Tibial nerve (tissue), 4 donors: ENCODE measurements at regions not wholly inside any gene's neighbourhood (a gene's known extent, or its start where the extent isn't known, plus 50 kb on each side); places are given as distances from the start of the nearest gene placed in this dataset.
"Not testable (repeated sequence)": the region's sequence is repeated elsewhere in the genome, so short reads cannot be mapped to it uniquely, and the experiment has no call there.

Source experiments
- DNase-seq, 2 donors: peaks; one replicate each; pipeline ENCODE4 v3.0.0-alpha.2; 2019; ENCODE audit warnings: low spot score in 2 of 2
- H3K27ac ChIP-seq, 4 donors: fragments of 200-600 bp; sonication (generic) in 3 of 4; one replicate each; pipeline ENCODE4 v1.5.1; 2017 to 2019; ENCODE audit warnings: mild to moderate bottlenecking in 1 of 4
- H3K27me3 ChIP-seq, 2 donors: fragments of 200-600 bp; sonication (generic) in 1 of 2; one replicate each; pipeline versions ENCODE4 v1.5.1 to v1.6.0; 2017 to 2019
- H3K36me3 ChIP-seq, 3 donors: fragments of 200-600 bp; sonication (generic); one replicate each; pipeline ENCODE4 v1.5.1; 2018 to 2019
- H3K4me1 ChIP-seq, 4 donors: fragments of 200-600 bp; sonication (generic) in 3 of 4; one replicate each; pipeline ENCODE4 v1.5.1; 2017 to 2019
- H3K4me3 ChIP-seq, 4 donors: fragments of 200-600 bp; sonication (generic) in 3 of 4; one replicate each; pipeline ENCODE4 v1.5.1; 2017 to 2019; ENCODE audit warnings: mild to moderate bottlenecking in 1 of 4, moderate library complexity in 1 of 4
- H3K9me3 ChIP-seq, 4 donors: fragments of 200-600 bp; sonication (generic) in 3 of 4; one replicate each; pipeline ENCODE4 v1.5.1; 2017 to 2019
- EP300 ChIP-seq, 2 donors: sonication (generic); formaldehyde crosslinking; IDR thresholded peaks; one replicate each; pipeline ENCODE4 v1.6.1; 2017; ENCODE audit warnings: antibody characterized with exemption in 2 of 2, mild to moderate bottlenecking in 1 of 2
- POLR2A ChIP-seq, 2 donors: fragments of 450-650 bp; IDR thresholded peaks; one replicate each; pipeline ENCODE4 v1.6.1; 2017; ENCODE audit warnings: antibody characterized with exemption in 2 of 2, mild to moderate bottlenecking in 2 of 2, moderate library complexity in 2 of 2
- WGBS, 2 donors: methylation state at CpG; one replicate each; pipeline ENCODE4 v1.1.5; 2018; 5-methylcytosine and 5-hydroxymethylcytosine counted together
- TF ChIP-seq, protein P1 (sequence below), 5 experiments: fragments of 200-600 bp in 3 of 5; fragments of 450-650 bp in 2 of 5; sonication (generic) in 3 of 5; IDR thresholded peaks; one replicate each; pipeline ENCODE4 v1.5.1; 2016 to 2019; ENCODE audit warnings: antibody characterized with exemption in 5 of 5, mild to moderate bottlenecking in 3 of 5, moderate library complexity in 2 of 5

- WGBS, 2 donors: 45 to 73% methylated on average over 3 of the region's 3 CpGs
- Histone ChIP-seq H3K36me3 (no peaks in the 10 kb centered on the region), H3K4me1 (no peaks in the 10 kb centered on the region), H3K9me3 (no peaks in the 10 kb centered on the region), H3K27ac (no peak overlapping the region), H3K27me3 (no peaks in the 10 kb centered on the region), H3K4me3 (no peak overlapping the region)
- DNase-seq: no peak
- TF ChIP-seq EP300 (IDR thresholded peaks at IDR 0.05) (no peak), POLR2A (IDR thresholded peaks at IDR 0.05) (no peak)
- TF ChIP-seq, protein P1, sequence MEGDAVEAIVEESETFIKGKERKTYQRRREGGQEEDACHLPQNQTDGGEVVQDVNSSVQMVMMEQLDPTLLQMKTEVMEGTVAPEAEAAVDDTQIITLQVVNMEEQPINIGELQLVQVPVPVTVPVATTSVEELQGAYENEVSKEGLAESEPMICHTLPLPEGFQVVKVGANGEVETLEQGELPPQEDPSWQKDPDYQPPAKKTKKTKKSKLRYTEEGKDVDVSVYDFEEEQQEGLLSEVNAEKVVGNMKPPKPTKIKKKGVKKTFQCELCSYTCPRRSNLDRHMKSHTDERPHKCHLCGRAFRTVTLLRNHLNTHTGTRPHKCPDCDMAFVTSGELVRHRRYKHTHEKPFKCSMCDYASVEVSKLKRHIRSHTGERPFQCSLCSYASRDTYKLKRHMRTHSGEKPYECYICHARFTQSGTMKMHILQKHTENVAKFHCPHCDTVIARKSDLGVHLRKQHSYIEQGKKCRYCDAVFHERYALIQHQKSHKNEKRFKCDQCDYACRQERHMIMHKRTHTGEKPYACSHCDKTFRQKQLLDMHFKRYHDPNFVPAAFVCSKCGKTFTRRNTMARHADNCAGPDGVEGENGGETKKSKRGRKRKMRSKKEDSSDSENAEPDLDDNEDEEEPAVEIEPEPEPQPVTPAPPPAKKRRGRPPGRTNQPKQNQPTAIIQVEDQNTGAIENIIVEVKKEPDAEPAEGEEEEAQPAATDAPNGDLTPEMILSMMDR (IDR thresholded peaks at IDR 0.05): no peak
Measured at GRCh38 chr2:175842996-175843395, 159.1 kb downstream of the LNPK start.

DNA sequence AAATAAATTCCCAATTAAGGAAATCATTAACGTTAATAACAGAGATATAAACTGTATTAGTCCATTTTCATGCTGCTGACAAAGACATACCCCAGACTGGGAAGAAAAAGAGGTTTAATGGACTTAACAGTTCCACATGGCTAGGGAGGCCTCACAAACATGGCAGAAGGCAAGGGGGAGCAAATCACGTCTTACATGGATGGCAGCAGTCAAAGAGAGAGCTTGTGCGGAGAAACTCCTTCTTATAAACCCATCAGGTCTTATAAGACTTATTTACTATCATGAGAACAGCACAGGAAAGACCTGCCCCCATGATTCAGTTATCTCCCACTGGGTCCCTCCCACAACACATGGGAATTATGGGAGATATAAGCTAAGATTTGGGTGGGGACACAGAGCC lies 161.3 kb downstream of the LNPK start:
- not testable (repeated sequence) for DNase-seq, H3K4me3 ChIP-seq, H3K9me3 ChIP-seq, H3K36me3 ChIP-seq, H3K27me3 ChIP-seq, H3K4me1 ChIP-seq, H3K27ac ChIP-seq
- WGBS, 2 donors: 93% methylated on average over 3 of the region's 3 CpGs

- DNase-seq: no peak
- Histone ChIP-seq H3K9me3 (no peaks in the 10 kb centered on the region), H3K36me3 (no peaks in the 10 kb centered on the region), H3K4me1 (no peaks in the 10 kb centered on the region), H3K27me3 (no peaks in the 10 kb centered on the region), H3K27ac (no peak overlapping the region), H3K4me3 (no peak overlapping the region)
- TF ChIP-seq, protein P1 (IDR thresholded peaks at IDR 0.05): no peak
- 64 to 70% methylated on average over 1 of the region's 1 CpG for WGBS, 2 donors
Measured at GRCh38 chr2:175840256-175840655, 161.8 kb downstream of the LNPK start.

DNA sequence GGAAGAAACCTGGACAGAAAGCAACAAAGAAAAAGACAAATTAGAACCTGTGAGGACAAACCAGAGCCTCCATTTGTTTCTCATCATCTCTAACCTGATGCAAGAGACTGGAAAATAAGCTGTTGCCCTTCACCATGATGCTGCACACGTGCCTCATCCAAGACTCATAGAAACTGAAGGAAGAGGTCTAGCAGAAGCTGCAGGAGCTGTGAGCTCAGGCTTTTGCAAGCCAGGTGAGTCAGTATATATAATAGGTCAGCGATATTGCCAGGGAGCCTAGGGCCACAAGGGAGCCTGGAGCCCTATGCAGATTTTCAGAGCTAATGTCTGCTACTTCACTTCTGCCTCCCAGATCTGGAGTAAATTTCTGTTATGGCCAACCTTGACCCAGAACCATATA lies 163.1 kb downstream of the LNPK start:
- no peak for TF ChIP-seq EP300 (IDR thresholded peaks at IDR 0.05)
- TF ChIP-seq, protein P1 (IDR thresholded peaks at IDR 0.05): no peak
- H3K4me1 ChIP-seq: no peaks in the 10 kb centered on the region
- 82 to 84% methylated on average over 2 of the region's 2 CpGs for WGBS, 2 donors
- H3K4me3 ChIP-seq: no peak overlapping the region
- H3K9me3 ChIP-seq: no peaks in the 10 kb centered on the region
- H3K27me3 ChIP-seq: no peaks in the 10 kb centered on the region
- DNase-seq: no peak
- H3K27ac ChIP-seq: no peak overlapping the region
- H3K36me3 ChIP-seq: no peaks in the 10 kb centered on the region

- WGBS, 2 donors: 53 to 56% methylated on average over 3 of the region's 3 CpGs
- no peak overlapping the region for H3K4me3 ChIP-seq
- no peaks in the 10 kb centered on the region for H3K36me3 ChIP-seq
- no peaks in the 10 kb centered on the region for H3K27me3 ChIP-seq
- TF ChIP-seq EP300 (IDR thresholded peaks at IDR 0.05) (no peak), POLR2A (IDR thresholded peaks at IDR 0.05) (no peak)
- TF ChIP-seq, protein P1 (IDR thresholded peaks at IDR 0.05): no peak
- H3K27ac ChIP-seq: no peak overlapping the region
- no peak for DNase-seq
- no peaks in the 10 kb centered on the region for H3K4me1 ChIP-seq
- no peaks in the 10 kb centered on the region for H3K9me3 ChIP-seq
Measured at GRCh38 chr2:175837046-175837445, 165.0 kb downstream of the LNPK start.

DNA sequence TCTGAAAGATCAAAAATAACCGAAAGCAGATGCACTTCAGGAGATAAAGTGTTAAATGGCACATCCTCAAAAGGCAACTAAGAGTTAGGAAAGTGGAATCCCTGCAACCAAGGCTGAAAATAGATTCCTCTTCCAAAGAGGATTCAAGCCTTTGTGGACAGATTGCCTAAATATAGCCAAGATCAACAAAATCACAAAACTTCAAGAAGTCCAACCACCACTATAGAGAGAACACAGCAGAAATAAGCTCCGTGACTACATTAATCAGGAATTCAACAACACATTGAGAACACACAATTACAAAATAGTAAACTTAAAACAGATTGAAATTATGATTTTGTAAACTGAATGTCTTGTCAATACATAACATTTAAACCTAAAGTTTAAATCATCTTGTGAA lies 165.7 kb downstream of the LNPK start:
- no peak for DNase-seq
- H3K36me3 ChIP-seq: no peaks in the 10 kb centered on the region
- WGBS, 2 donors: 59 to 62% methylated on average over 2 of the region's 2 CpGs
- H3K4me1 ChIP-seq: no peaks in the 10 kb centered on the region
- no peak overlapping the region for H3K27ac ChIP-seq
- H3K27me3 ChIP-seq: no peaks in the 10 kb centered on the region
- H3K4me3 ChIP-seq: no peak overlapping the region
- H3K9me3 ChIP-seq: no peaks in the 10 kb centered on the region
- TF ChIP-seq, protein P1 (IDR thresholded peaks at IDR 0.05): no peak
- TF ChIP-seq POLR2A (IDR thresholded peaks at IDR 0.05): no peak
- TF ChIP-seq EP300 (IDR thresholded peaks at IDR 0.05): no peak
